GM11168 (cell line): ENCODE measurements at regions not wholly inside any gene's neighbourhood (a gene's known extent, or its start where the extent isn't known, plus 50 kb on each side); places are given as distances from the start of the nearest gene placed in this dataset.

Source experiments
- in situ Hi-C: fragments of 300-500 bp; cut with MboI; formaldehyde crosslinking; loops from one replicate; pipeline ENCODE4 v1.12.0; 2022; ENCODE audit warnings: low sequenced_read_pairs; ENCODE audit not compliant: unreplicated experiment

GRCh38 chr5:72559866-72560766 lies 52.9 kb upstream of the ZNF366 start:
- in situ Hi-C loops: no loop called here

GRCh38 chr5:72558383-72558782 lies 51.2 kb upstream of the ZNF366 start:
- in situ Hi-C loops: no loop called here

- in situ Hi-C loops: no loop called here
Measured at GRCh38 chr5:72558046-72558336, 50.8 kb upstream of the ZNF366 start.

- in situ Hi-C loops: no loop called here
Measured at GRCh38 chr5:72557167-72558045, 50.2 kb upstream of the ZNF366 start.
